ENCODE measurements at regions not wholly inside any gene's neighbourhood (a gene's known extent, or its start where the extent isn't known, plus 50 kb on each side); places are given as distances from the start of the nearest gene placed in this dataset.
"Not testable (repeated sequence)": the region's sequence is repeated elsewhere in the genome, so short reads cannot be mapped to it uniquely, and the experiment has no call there.

DNA sequence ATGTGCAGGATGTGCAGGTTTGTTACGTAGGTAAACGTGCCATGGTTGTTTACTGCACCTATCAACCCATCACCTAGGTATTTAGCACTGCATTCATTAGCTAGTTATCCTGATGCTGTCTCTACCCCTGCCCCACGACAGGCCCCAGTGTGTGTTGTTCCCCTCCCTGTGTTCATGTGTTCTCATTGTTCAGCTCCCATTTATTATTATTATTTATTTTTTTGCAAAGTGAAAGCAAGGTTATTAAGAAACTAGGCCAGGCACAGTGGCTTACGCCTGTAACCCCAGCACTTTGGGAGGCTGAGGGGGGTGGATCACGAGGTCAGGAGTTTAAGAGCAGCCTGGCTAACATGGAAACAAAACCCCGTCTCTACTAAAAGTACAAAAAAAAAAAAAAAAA is 108.2 kb upstream of the FOXA2 start:
- not testable (repeated sequence) for DNase-seq (ENCODE audit: low read depth, low spot score); H3K4me1 ChIP-seq (ENCODE audit: control insufficient read depth, extremely low read depth, insufficient read depth, low read length); BruUV-seq (replicated peaks); H3K27ac ChIP-seq (ENCODE audit: insufficient read depth, low read depth, low read length); H2AFZ ChIP-seq (ENCODE audit: low read depth, low read length); H4K20me1 ChIP-seq (replicated peaks; ENCODE audit: control insufficient read depth, extremely low read depth, insufficient read depth, low read length); H3K36me3 ChIP-seq (ENCODE audit: control insufficient read depth in 2 of 2, extremely low read depth in 1 of 2, insufficient read depth in 2 of 2, low read length in 2 of 2); H3K4me2 ChIP-seq (ENCODE audit: insufficient read depth, low read length); H3K4me3 ChIP-seq (replicated peaks in 1 of 3; ENCODE audit: insufficient read depth in 1 of 3, low read depth in 1 of 3, low read length in 3 of 3); H3K9ac ChIP-seq (replicated peaks; ENCODE audit: extremely low read depth, insufficient read depth, low read length); FAIRE-seq; H3K9me3 ChIP-seq (replicated peaks; ENCODE audit: control insufficient read depth, insufficient read depth, low read length); H3K9me1 ChIP-seq (replicated peaks; ENCODE audit: control insufficient read depth, extremely low read depth, insufficient read depth, low read length); H3K79me2 ChIP-seq (ENCODE audit: control insufficient read depth, insufficient read depth, low read length); H3K27me3 ChIP-seq (ENCODE audit: control insufficient read depth in 2 of 2, insufficient read depth in 2 of 2, low read length in 2 of 2)
- intact Hi-C loops (cut with micrococcal nuclease) (loop anchor here (5.0 kb wide), 1 partner anchor 455 kb away; no protein-coding TSS in a partner anchor), dilution Hi-C loops (cut with MboI; ENCODE audit: extremely low pct_ligation_motif_present, low sequenced_read_pairs) (loop anchor here (10.0 to 25.0 kb wide), 2 partner anchors 352 to 355 kb away; partner anchors contain the start of gene THBD)
- ChIA-PET CTCF (interaction anchor here (0.9 to 8.2 kb wide), 45 partner anchors 8 to 755 kb away, joined by 3 to 306 read pairs (median 8); partner anchors contain the start of genes CD93, NAPB, NXT1 and SSTR4), POLR2A (interaction anchor here (0.9 kb wide), 1 partner anchor 657 kb away, joined by 4 read pairs; no protein-coding TSS in a partner anchor)

DNA sequence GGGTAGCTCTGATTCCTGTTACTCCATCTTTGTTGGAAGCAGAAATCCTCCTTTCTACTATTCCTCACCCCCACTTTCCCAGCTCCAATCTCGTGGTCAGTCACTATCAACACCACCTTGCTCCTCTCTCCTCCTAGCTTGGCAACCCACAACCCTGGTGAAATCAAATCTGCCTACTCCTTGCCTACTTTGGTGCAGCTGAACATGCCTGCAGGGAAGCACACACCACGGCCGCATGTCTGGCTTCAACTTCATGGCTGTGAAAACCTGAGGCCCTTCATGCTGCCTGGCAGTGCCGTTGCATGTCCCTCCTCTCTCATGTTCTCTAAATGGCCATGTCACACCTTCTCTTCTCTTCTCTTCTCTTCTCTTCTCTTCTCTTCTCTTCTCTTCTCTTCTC is 112.4 kb upstream of the FOXA2 start:
- H3K27me3 ChIP-seq (ENCODE audit: control insufficient read depth in 2 of 2, insufficient read depth in 2 of 2, low read length in 2 of 2), result no peaks in the 10 kb centered on the region
- H4K20me1 ChIP-seq (replicated peaks; ENCODE audit: control insufficient read depth, extremely low read depth, insufficient read depth, low read length), result no peaks in the 10 kb centered on the region
- H3K9me1 ChIP-seq (replicated peaks; ENCODE audit: control insufficient read depth, extremely low read depth, insufficient read depth, low read length), result no peaks in the 10 kb centered on the region
- intact Hi-C loops (cut with micrococcal nuclease) (no loop called here), dilution Hi-C loops (cut with MboI; ENCODE audit: extremely low pct_ligation_motif_present, low sequenced_read_pairs) (loop anchor here (10.0 to 25.0 kb wide), 2 partner anchors 348 to 359 kb away; partner anchors contain the start of gene THBD)
- FAIRE-seq, result no peak
- CTCF ChIA-PET, result interaction anchor here (0.7 to 8.2 kb wide), 4 partner anchors 12 to 643 kb away, joined by 3 to 306 read pairs (median 115); no protein-coding TSS in a partner anchor
- H3K9ac ChIP-seq (replicated peaks; ENCODE audit: extremely low read depth, insufficient read depth, low read length), result no peak overlapping the region
- no peak overlapping the region for H3K4me3 ChIP-seq (replicated peaks in 1 of 3; ENCODE audit: insufficient read depth in 1 of 3, low read depth in 1 of 3, low read length in 3 of 3)
- H3K27ac ChIP-seq (ENCODE audit: insufficient read depth, low read depth, low read length), result no peak overlapping the region
- peaks cover 19% of the 10 kb centered on the region for H3K4me1 ChIP-seq (ENCODE audit: control insufficient read depth, extremely low read depth, insufficient read depth, low read length)
- no peaks in the 10 kb centered on the region for H3K36me3 ChIP-seq (ENCODE audit: control insufficient read depth in 2 of 2, extremely low read depth in 1 of 2, insufficient read depth in 2 of 2, low read length in 2 of 2)
- no peak for DNase-seq (ENCODE audit: low read depth, low spot score)
- H2AFZ ChIP-seq (ENCODE audit: low read depth, low read length), result no peak overlapping the region
- H3K79me2 ChIP-seq (ENCODE audit: control insufficient read depth, insufficient read depth, low read length), result no peaks in the 10 kb centered on the region
- no peak overlapping the region for H3K4me2 ChIP-seq (ENCODE audit: insufficient read depth, low read length)
- TF ChIP-seq MYC (IDR thresholded peaks at IDR 0.05; ENCODE audit: low read depth, low read length), result no peak
- TF ChIP-seq, protein P1, sequence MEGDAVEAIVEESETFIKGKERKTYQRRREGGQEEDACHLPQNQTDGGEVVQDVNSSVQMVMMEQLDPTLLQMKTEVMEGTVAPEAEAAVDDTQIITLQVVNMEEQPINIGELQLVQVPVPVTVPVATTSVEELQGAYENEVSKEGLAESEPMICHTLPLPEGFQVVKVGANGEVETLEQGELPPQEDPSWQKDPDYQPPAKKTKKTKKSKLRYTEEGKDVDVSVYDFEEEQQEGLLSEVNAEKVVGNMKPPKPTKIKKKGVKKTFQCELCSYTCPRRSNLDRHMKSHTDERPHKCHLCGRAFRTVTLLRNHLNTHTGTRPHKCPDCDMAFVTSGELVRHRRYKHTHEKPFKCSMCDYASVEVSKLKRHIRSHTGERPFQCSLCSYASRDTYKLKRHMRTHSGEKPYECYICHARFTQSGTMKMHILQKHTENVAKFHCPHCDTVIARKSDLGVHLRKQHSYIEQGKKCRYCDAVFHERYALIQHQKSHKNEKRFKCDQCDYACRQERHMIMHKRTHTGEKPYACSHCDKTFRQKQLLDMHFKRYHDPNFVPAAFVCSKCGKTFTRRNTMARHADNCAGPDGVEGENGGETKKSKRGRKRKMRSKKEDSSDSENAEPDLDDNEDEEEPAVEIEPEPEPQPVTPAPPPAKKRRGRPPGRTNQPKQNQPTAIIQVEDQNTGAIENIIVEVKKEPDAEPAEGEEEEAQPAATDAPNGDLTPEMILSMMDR (IDR thresholded peaks at IDR 0.05; ENCODE audit: extremely low read depth in 1 of 2, insufficient read depth in 1 of 2, low read depth in 1 of 2, low read length in 2 of 2), result no peak
- no peak for TF ChIP-seq EZH2 (IDR thresholded peaks at IDR 0.05; ENCODE audit: borderline replicate concordance, low read depth, low read length, severe bottlenecking)
- TF ChIP-seq FOS (IDR thresholded peaks at IDR 0.05; ENCODE audit: borderline replicate concordance, insufficient read depth, low read length), result no peak
- no peak for TF ChIP-seq POLR2A (IDR thresholded peaks at IDR 0.05; ENCODE audit: low read depth, low read length)
- no peak for TF ChIP-seq JUN (IDR thresholded peaks at IDR 0.05; ENCODE audit: borderline replicate concordance, insufficient read depth, insufficient read length, low read depth)
- POLR2A ChIA-PET, result no interaction called here
- no peaks in the 10 kb centered on the region for H3K9me3 ChIP-seq (replicated peaks; ENCODE audit: control insufficient read depth, insufficient read depth, low read length)
- BruUV-seq (replicated peaks), result no TSS peak

Measured in endothelial cell of umbilical vein (primary cell).